ENCODE measurements at regions not wholly inside any gene's neighbourhood (a gene's known extent, or its start where the extent isn't known, plus 50 kb on each side); places are given as distances from the start of the nearest gene placed in this dataset.

DNA sequence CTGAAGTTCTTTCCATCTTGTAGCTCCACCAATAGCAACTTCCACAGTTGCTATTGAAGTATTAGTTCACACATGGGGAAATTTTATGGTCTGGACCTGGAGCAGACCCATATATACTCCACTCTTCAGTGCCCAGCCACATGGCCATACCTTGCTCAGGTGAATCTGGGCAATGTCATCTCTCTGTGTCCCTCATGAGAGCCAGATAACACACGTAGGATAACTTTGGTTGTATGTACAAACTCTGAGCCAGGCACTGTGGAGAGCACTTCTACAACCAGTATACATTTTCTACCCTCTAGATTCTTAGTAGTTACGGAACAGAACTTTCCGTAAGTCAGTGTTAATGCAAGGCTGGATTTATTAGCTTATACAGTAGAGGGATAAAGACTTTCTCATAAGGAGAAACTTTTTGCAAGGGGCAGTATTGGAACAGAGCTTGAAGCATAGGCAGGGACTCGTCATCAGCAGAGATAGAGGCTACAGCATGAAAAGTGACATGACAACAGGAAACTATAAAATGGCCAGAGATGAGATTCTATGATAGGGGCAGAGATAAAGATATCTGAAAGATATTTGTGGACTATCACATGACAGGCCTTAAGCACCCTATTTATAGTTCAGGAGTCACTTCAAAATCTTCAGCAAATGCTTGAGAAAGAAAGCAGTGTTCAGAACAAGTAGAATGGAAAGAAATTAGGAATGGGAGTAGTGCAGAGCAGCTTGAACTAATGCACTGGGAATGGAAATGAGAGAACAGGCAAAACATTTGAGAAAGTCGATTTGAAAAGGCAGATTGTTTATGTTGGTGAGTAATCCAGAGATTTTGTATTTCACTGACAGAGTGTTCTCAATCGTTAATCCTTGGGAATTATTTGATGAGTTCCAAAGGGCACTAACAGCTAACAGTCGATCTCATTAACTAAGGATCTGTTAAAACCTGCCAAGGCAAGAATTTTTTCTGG is 481.8 kb downstream of the USP25 start:
- no peak for DNase-seq (ENCODE audit: low spot score)
- H3K18ac ChIP-seq (ENCODE audit: low read length), result no peak overlapping the region
- H3K4me1 ChIP-seq (ENCODE audit: control insufficient read depth in 2 of 2, insufficient read depth in 1 of 2, low read depth in 1 of 2, low read length in 2 of 2), result peaks cover 0 to 2% of the 10 kb centered on the region in 2 donors
- no peak overlapping the region for H3K23ac ChIP-seq (ENCODE audit: low read depth, low read length, poor library complexity)
- no peaks in the 10 kb centered on the region for H3K27me3 ChIP-seq (ENCODE audit: control insufficient read depth in 3 of 3, insufficient read depth in 3 of 3, low read depth in 1 of 3, low read length in 3 of 3)
- no peak overlapping the region for H3K9ac ChIP-seq (ENCODE audit: low read depth, low read length, poor library complexity)
- H2AK5ac ChIP-seq (ENCODE audit: low read depth, low read length), result no peak overlapping the region
- H4K91ac ChIP-seq (ENCODE audit: low read depth, low read length, poor library complexity), result no peak overlapping the region
- H2BK120ac ChIP-seq (ENCODE audit: low read depth, low read length), result no peak overlapping the region
- no peak overlapping the region for H3K4me3 ChIP-seq (ENCODE audit: low read length in 2 of 2)
- H3K79me1 ChIP-seq (ENCODE audit: low read depth, low read length), result no peaks in the 10 kb centered on the region
- H2BK12ac ChIP-seq (ENCODE audit: low read length), result no peak overlapping the region
- no peak overlapping the region for H2BK15ac ChIP-seq (ENCODE audit: low read length)
- H2AFZ ChIP-seq (ENCODE audit: low read length), result no peak overlapping the region
- H3K14ac ChIP-seq (ENCODE audit: low read length), result no peak overlapping the region
- no peak overlapping the region for H3K4ac ChIP-seq (ENCODE audit: low read length)
- peaks cover 0 to 7% of the 10 kb centered on the region in 2 donors for H3K9me3 ChIP-seq (replicated peaks in 1 of 2; ENCODE audit: control insufficient read depth in 2 of 2, insufficient read depth in 1 of 2, low read depth in 1 of 2, low read length in 2 of 2)
- no peak overlapping the region for H4K8ac ChIP-seq (ENCODE audit: low read depth, low read length)
- H3K4me2 ChIP-seq (ENCODE audit: insufficient read depth, low read length, poor library complexity, severe bottlenecking), result no peak overlapping the region
- H3K27ac ChIP-seq (replicated peaks; ENCODE audit: low read length), result no peak overlapping the region
- peaks cover 0 to 38% of the 10 kb centered on the region in 2 donors for H3K36me3 ChIP-seq (replicated peaks in 1 of 2; ENCODE audit: control insufficient read depth in 2 of 2, insufficient read depth in 2 of 2, low read length in 2 of 2)
- no peak overlapping the region for H2BK5ac ChIP-seq (ENCODE audit: low read length)
- WGBS, 2 donors (ENCODE audit: extremely low coverage in 2 of 2, insufficient read length in 2 of 2, insufficient replicate concordance in 1 of 2), result no CpG with 5 or more reads among the region's 7 CpGs

GRCh38 chr21:16213518-16213917 is 483.7 kb downstream of the USP25 start:
- Histone ChIP-seq H3K9ac (ENCODE audit: low read depth, low read length, poor library complexity) (no peak overlapping the region), H4K8ac (ENCODE audit: low read depth, low read length) (no peak overlapping the region), H3K23ac (ENCODE audit: low read depth, low read length, poor library complexity) (no peak overlapping the region), H3K9me3 (replicated peaks in 1 of 2; ENCODE audit: control insufficient read depth in 2 of 2, insufficient read depth in 1 of 2, low read depth in 1 of 2, low read length in 2 of 2) (peaks cover 0 to 8% of the 10 kb centered on the region in 2 donors), H3K4me3 (ENCODE audit: low read length in 2 of 2) (no peak overlapping the region), H3K4ac (ENCODE audit: low read length) (no peak overlapping the region), H3K14ac (ENCODE audit: low read length) (no peak overlapping the region), H4K91ac (ENCODE audit: low read depth, low read length, poor library complexity) (no peak overlapping the region), H3K4me1 (ENCODE audit: control insufficient read depth in 2 of 2, insufficient read depth in 1 of 2, low read depth in 1 of 2, low read length in 2 of 2) (peaks cover 0 to 5% of the 10 kb centered on the region in 2 donors), H2BK120ac (ENCODE audit: low read depth, low read length) (no peak overlapping the region), H3K36me3 (replicated peaks in 1 of 2; ENCODE audit: control insufficient read depth in 2 of 2, insufficient read depth in 2 of 2, low read length in 2 of 2) (peaks cover 0 to 47% of the 10 kb centered on the region in 2 donors), H2BK5ac (ENCODE audit: low read length) (no peak overlapping the region), H2BK12ac (ENCODE audit: low read length) (no peak overlapping the region), H3K27me3 (ENCODE audit: control insufficient read depth in 3 of 3, insufficient read depth in 3 of 3, low read depth in 1 of 3, low read length in 3 of 3) (no peaks in the 10 kb centered on the region), H2AK5ac (ENCODE audit: low read depth, low read length) (no peak overlapping the region), H2AFZ (ENCODE audit: low read length) (no peak overlapping the region), H3K27ac (replicated peaks; ENCODE audit: low read length) (no peak overlapping the region), H3K4me2 (ENCODE audit: insufficient read depth, low read length, poor library complexity, severe bottlenecking) (no peak overlapping the region), H2BK15ac (ENCODE audit: low read length) (no peak overlapping the region), H3K79me1 (ENCODE audit: low read depth, low read length) (no peaks in the 10 kb centered on the region), H3K18ac (ENCODE audit: low read length) (no peak overlapping the region)
- whole genome bisulfite sequencing, 2 donors (ENCODE audit: extremely low coverage in 2 of 2, insufficient read length in 2 of 2, insufficient replicate concordance in 1 of 2), result no CpG with 5 or more reads among the region's 3 CpGs
- DNase-seq (ENCODE audit: low spot score), result no peak

DNA sequence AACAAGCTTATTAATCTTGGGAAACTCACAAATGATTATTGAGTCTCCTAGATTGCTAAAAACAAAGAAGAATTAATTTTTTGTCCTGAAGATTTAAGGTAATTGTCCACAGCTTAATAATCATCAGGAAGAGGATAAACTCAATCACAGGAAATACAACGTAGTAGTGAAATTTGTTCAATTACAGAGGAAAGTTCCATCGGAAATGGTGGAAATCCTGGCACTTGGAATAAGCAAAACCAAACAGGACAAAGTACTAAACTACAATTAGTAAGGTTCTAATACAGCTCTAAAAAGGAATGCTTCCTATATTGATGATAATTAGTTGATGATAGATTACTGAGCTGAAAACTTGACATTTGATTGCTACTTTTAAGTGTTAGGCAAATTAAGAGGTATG is 485.4 kb downstream of the USP25 start:
- Histone ChIP-seq H3K18ac (ENCODE audit: low read length) (no peak overlapping the region), H3K9me3 (replicated peaks in 1 of 2; ENCODE audit: control insufficient read depth in 2 of 2, insufficient read depth in 1 of 2, low read depth in 1 of 2, low read length in 2 of 2) (peaks cover 0 to 17% of the 10 kb centered on the region in 2 donors), H3K14ac (ENCODE audit: low read length) (no peak overlapping the region), H3K27me3 (ENCODE audit: control insufficient read depth in 3 of 3, insufficient read depth in 3 of 3, low read depth in 1 of 3, low read length in 3 of 3) (no peaks in the 10 kb centered on the region), H3K27ac (replicated peaks; ENCODE audit: low read length) (no peak overlapping the region), H2AK5ac (ENCODE audit: low read depth, low read length) (no peak overlapping the region), H3K4me2 (ENCODE audit: insufficient read depth, low read length, poor library complexity, severe bottlenecking) (no peak overlapping the region), H3K23ac (ENCODE audit: low read depth, low read length, poor library complexity) (no peak overlapping the region), H3K9ac (ENCODE audit: low read depth, low read length, poor library complexity) (no peak overlapping the region), H4K8ac (ENCODE audit: low read depth, low read length) (no peak overlapping the region), H3K4ac (ENCODE audit: low read length) (no peak overlapping the region), H2BK5ac (ENCODE audit: low read length) (no peak overlapping the region), H2BK15ac (ENCODE audit: low read length) (no peak overlapping the region), H3K79me1 (ENCODE audit: low read depth, low read length) (no peaks in the 10 kb centered on the region), H2BK120ac (ENCODE audit: low read depth, low read length) (no peak overlapping the region), H4K91ac (ENCODE audit: low read depth, low read length, poor library complexity) (no peak overlapping the region), H2BK12ac (ENCODE audit: low read length) (no peak overlapping the region), H3K4me3 (ENCODE audit: low read length in 2 of 2) (no peak overlapping the region), H2AFZ (ENCODE audit: low read length) (no peak overlapping the region), H3K36me3 (replicated peaks in 1 of 2; ENCODE audit: control insufficient read depth in 2 of 2, insufficient read depth in 2 of 2, low read length in 2 of 2) (peaks cover 0 to 63% of the 10 kb centered on the region in 2 donors), H3K4me1 (ENCODE audit: control insufficient read depth in 2 of 2, insufficient read depth in 1 of 2, low read depth in 1 of 2, low read length in 2 of 2) (peaks cover 0 to 5% of the 10 kb centered on the region in 2 donors)
- DNase-seq (ENCODE audit: low spot score), result no peak
- no CpG with 5 or more reads among the region's 2 CpGs for WGBS, 2 donors (ENCODE audit: extremely low coverage in 2 of 2, insufficient read length in 2 of 2, insufficient replicate concordance in 1 of 2)

GRCh38 chr21:16215663-16216183 is 485.9 kb downstream of the USP25 start:
- Histone ChIP-seq H2AK5ac (ENCODE audit: low read depth, low read length) (no peak overlapping the region), H3K4ac (ENCODE audit: low read length) (no peak overlapping the region), H3K27me3 (ENCODE audit: control insufficient read depth in 3 of 3, insufficient read depth in 3 of 3, low read depth in 1 of 3, low read length in 3 of 3) (no peaks in the 10 kb centered on the region), H4K8ac (ENCODE audit: low read depth, low read length) (no peak overlapping the region), H3K23ac (ENCODE audit: low read depth, low read length, poor library complexity) (no peak overlapping the region), H3K9me3 (replicated peaks in 1 of 2; ENCODE audit: control insufficient read depth in 2 of 2, insufficient read depth in 1 of 2, low read depth in 1 of 2, low read length in 2 of 2) (peaks cover 0 to 19% of the 10 kb centered on the region in 2 donors), H2BK12ac (ENCODE audit: low read length) (no peak overlapping the region), H3K27ac (replicated peaks; ENCODE audit: low read length) (no peak overlapping the region), H2AFZ (ENCODE audit: low read length) (no peak overlapping the region), H3K36me3 (replicated peaks in 1 of 2; ENCODE audit: control insufficient read depth in 2 of 2, insufficient read depth in 2 of 2, low read length in 2 of 2) (peaks cover 0 to 67% of the 10 kb centered on the region in 2 donors), H3K79me1 (ENCODE audit: low read depth, low read length) (no peaks in the 10 kb centered on the region), H2BK15ac (ENCODE audit: low read length) (no peak overlapping the region), H3K4me2 (ENCODE audit: insufficient read depth, low read length, poor library complexity, severe bottlenecking) (no peak overlapping the region), H3K4me3 (ENCODE audit: low read length in 2 of 2) (no peak overlapping the region), H3K14ac (ENCODE audit: low read length) (no peak overlapping the region), H2BK120ac (ENCODE audit: low read depth, low read length) (no peak overlapping the region), H2BK5ac (ENCODE audit: low read length) (no peak overlapping the region), H3K9ac (ENCODE audit: low read depth, low read length, poor library complexity) (no peak overlapping the region), H4K91ac (ENCODE audit: low read depth, low read length, poor library complexity) (no peak overlapping the region), H3K18ac (ENCODE audit: low read length) (no peak overlapping the region), H3K4me1 (ENCODE audit: control insufficient read depth in 2 of 2, insufficient read depth in 1 of 2, low read depth in 1 of 2, low read length in 2 of 2) (peaks cover 0 to 5% of the 10 kb centered on the region in 2 donors)
- WGBS, 2 donors (ENCODE audit: extremely low coverage in 2 of 2, insufficient read length in 2 of 2, insufficient replicate concordance in 1 of 2), result no CpG with 5 or more reads among the region's 2 CpGs
- DNase-seq (ENCODE audit: low spot score), result no peak

All from neuronal stem cell (in vitro differentiated cells).